Neural cell (in vitro differentiated cells): ENCODE measurements at regions not wholly inside any gene's neighbourhood (a gene's known extent, or its start where the extent isn't known, plus 50 kb on each side); places are given as distances from the start of the nearest gene placed in this dataset.

Source experiments
- EP300 ChIP-seq: fragments of 450-650 bp; conservative IDR thresholded peaks from 2 replicates; pipeline ENCODE4 v1.6.1; 2014; ENCODE audit warnings: antibody characterized with exemption, mild to moderate bottlenecking, moderate library complexity; ENCODE audit not compliant: poor library complexity, severe bottlenecking
- TF ChIP-seq, protein P1 (sequence below): fragments of 450-650 bp; IDR thresholded peaks from 2 replicates; pipeline ENCODE4 v1.5.1; 2014; ENCODE audit warnings: antibody characterized with exemption, mild to moderate bottlenecking, moderate library complexity; ENCODE audit not compliant: poor library complexity, severe bottlenecking

DNA sequence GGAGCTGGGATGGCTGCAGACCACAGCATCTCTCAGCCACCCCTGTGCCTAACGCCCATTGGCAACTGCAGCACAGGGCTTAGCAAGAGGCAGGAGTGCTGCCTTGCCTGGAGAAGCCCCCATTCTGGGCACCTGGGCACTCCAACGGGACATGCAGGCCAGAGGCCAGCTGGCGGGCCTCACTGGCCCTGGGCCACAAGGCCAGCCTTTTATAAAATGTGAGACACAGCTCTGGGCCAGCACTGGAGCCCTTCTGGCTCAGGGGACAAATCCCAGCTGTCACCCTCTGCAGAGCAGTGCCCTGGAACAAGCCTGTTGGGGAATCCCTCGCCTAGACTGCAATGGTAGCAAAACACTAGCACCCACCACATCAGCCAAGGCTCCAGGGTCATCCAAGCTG, 171.8 kb downstream of the WSCD1 start:
- TF ChIP-seq, protein P1, sequence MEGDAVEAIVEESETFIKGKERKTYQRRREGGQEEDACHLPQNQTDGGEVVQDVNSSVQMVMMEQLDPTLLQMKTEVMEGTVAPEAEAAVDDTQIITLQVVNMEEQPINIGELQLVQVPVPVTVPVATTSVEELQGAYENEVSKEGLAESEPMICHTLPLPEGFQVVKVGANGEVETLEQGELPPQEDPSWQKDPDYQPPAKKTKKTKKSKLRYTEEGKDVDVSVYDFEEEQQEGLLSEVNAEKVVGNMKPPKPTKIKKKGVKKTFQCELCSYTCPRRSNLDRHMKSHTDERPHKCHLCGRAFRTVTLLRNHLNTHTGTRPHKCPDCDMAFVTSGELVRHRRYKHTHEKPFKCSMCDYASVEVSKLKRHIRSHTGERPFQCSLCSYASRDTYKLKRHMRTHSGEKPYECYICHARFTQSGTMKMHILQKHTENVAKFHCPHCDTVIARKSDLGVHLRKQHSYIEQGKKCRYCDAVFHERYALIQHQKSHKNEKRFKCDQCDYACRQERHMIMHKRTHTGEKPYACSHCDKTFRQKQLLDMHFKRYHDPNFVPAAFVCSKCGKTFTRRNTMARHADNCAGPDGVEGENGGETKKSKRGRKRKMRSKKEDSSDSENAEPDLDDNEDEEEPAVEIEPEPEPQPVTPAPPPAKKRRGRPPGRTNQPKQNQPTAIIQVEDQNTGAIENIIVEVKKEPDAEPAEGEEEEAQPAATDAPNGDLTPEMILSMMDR = no peak
- TF ChIP-seq EP300 = no peak
